ENCODE measurements at regions not wholly inside any gene's neighbourhood (a gene's known extent, or its start where the extent isn't known, plus 50 kb on each side); places are given as distances from the start of the nearest gene placed in this dataset.

DNA sequence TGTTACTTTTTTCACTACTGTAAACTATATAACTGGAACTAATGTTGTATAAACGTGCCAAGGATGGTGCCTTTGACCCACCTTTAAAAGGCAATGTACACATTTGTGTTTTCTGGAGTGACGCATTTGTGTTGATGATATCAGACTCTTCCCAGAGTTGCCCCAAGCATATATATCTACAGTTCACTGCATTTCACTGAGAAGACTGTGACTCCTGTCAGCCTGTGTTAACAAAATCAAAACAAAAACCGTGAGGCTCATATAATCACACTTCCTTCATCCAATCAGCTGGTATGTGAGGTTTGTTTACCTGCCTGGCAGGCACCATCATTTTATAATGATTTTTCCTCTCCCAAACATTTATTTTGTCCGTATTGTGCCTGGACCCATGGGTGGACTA lies 117.6 kb upstream of the ROBO1 start:
- TF ChIP-seq CTCF (IDR thresholded peaks at IDR 0.05) (no peak), POLR2A (IDR thresholded peaks at IDR 0.05) (no peak), EP300 (IDR thresholded peaks at IDR 0.05) (no peak), POLR2AphosphoS5 (IDR thresholded peaks at IDR 0.05) (no peak)

Data from suprapubic skin (tissue), 4 donors.